ENCODE measurements at regions not wholly inside any gene's neighbourhood (a gene's known extent, or its start where the extent isn't known, plus 50 kb on each side); places are given as distances from the start of the nearest gene placed in this dataset.

DNA sequence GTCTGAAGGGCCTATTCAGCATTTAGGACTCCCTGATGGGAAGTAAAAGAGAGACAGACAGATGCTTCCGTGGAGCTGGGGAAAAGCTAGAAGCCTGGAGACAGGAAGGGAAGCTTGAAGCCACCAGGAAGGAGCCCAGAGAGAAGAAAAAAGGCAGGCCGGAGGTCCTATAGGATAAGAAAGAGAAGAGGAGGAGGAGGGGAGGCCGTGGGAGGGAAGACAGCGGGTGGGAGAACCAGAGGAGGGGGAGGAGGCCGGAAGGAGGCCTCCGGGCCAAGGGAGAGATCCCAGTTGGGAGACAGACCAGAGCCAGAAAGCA, 107.1 kb upstream of the PKDCC start:
- Histone ChIP-seq H3K9ac (ENCODE audit: control insufficient read depth, insufficient read depth, low read length) (no peak overlapping the region), H2AFZ (ENCODE audit: control insufficient read depth, low read depth, low read length) (no peak overlapping the region), H3K4me3 (no peak overlapping the region), H3K4me2 (ENCODE audit: control insufficient read depth, insufficient read depth) (no peak overlapping the region), H3K79me2 (ENCODE audit: control insufficient read depth, insufficient read depth, low read length) (no peaks in the 10 kb centered on the region), H4K20me1 (ENCODE audit: control insufficient read depth, insufficient read depth) (no peaks in the 10 kb centered on the region), H3K27me3 (replicated peaks in 1 of 2; ENCODE audit: control insufficient read depth in 2 of 2, insufficient read depth in 2 of 2, low read length in 1 of 2) (0 out of 4 replicates have a peak, but pooled peaks cover 0 to 1% of the 10 kb centered on the region in 2 experiments), H3K9me3 (replicated peaks; ENCODE audit: control insufficient read depth, insufficient read depth, low read length) (no peaks in the 10 kb centered on the region; the same call in 2 of the 3 replicates), H3K36me3 (ENCODE audit: control insufficient read depth in 2 of 2, insufficient read depth in 2 of 2, low read length in 1 of 2) (no peaks in the 10 kb centered on the region), H3K4me1 (ENCODE audit: control insufficient read depth, insufficient read depth, low read length) (no peaks in the 10 kb centered on the region), H3K27ac (ENCODE audit: control insufficient read depth, insufficient read depth) (no peak overlapping the region)
- DNase-seq (ENCODE audit: low read depth, low spot score) (no peak), FAIRE-seq (no peak), ATAC-seq (no peak)
- ChIA-PET POLR2A (no interaction called here), SMC1A (ENCODE audit: uncharacterized antibody, unreplicated experiment) (no interaction called here), CTCF (no interaction called here), RAD21 (ENCODE audit: unreplicated experiment) (no interaction called here)
- no TSS peak for BruUV-seq (replicated peaks)
- intact Hi-C loops (cut with micrococcal nuclease; ENCODE audit: unreplicated experiment) (no loop called here), in situ Hi-C loops (cut with MboI) (no loop called here)
- 29% methylated on average over 5 of the region's 6 CpGs for WGBS (ENCODE audit: insufficient coverage, insufficient replicate concordance, low lambda C conversion rate, missing lambda C conversion rate)
- TF ChIP-seq ZZZ3 (IDR thresholded peaks at IDR 0.05; ENCODE audit: control insufficient read depth, insufficient read length, low read depth) (no peak), CBX3 (IDR thresholded peaks at IDR 0.05; ENCODE audit: borderline replicate concordance, low read depth) (no peak), FOXM1 (IDR thresholded peaks at IDR 0.05; ENCODE audit: low read depth, low read length) (no peak), ZNF217 (IDR thresholded peaks at IDR 0.05) (no peak), HDAC6 (IDR thresholded peaks at IDR 0.05; ENCODE audit: unreplicated experiment) (no peak), NR2C1 (IDR thresholded peaks at IDR 0.05) (no peak), TAF1 (IDR thresholded peaks at IDR 0.05; ENCODE audit: borderline replicate concordance, low read depth, low read length) (no peak), MTA3 (IDR thresholded peaks at IDR 0.05; ENCODE audit: borderline replicate concordance, low read length) (no peak), EP300 (IDR thresholded peaks at IDR 0.05; ENCODE audit: borderline replicate concordance in 1 of 2, control insufficient read depth in 1 of 2, low read depth in 2 of 2, low read length in 2 of 2) (no peak), JUNB (IDR thresholded peaks at IDR 0.05) (no peak), BACH1 (IDR thresholded peaks at IDR 0.05; ENCODE audit: borderline replicate concordance) (no peak), PAX8 (IDR thresholded peaks at IDR 0.05) (no peak), NFIC (IDR thresholded peaks at IDR 0.05; ENCODE audit: low read depth, low read length) (no peak), SREBF2 (IDR thresholded peaks at IDR 0.05; ENCODE audit: low read length) (no peak)
- TF ChIP-seq, protein P1, sequence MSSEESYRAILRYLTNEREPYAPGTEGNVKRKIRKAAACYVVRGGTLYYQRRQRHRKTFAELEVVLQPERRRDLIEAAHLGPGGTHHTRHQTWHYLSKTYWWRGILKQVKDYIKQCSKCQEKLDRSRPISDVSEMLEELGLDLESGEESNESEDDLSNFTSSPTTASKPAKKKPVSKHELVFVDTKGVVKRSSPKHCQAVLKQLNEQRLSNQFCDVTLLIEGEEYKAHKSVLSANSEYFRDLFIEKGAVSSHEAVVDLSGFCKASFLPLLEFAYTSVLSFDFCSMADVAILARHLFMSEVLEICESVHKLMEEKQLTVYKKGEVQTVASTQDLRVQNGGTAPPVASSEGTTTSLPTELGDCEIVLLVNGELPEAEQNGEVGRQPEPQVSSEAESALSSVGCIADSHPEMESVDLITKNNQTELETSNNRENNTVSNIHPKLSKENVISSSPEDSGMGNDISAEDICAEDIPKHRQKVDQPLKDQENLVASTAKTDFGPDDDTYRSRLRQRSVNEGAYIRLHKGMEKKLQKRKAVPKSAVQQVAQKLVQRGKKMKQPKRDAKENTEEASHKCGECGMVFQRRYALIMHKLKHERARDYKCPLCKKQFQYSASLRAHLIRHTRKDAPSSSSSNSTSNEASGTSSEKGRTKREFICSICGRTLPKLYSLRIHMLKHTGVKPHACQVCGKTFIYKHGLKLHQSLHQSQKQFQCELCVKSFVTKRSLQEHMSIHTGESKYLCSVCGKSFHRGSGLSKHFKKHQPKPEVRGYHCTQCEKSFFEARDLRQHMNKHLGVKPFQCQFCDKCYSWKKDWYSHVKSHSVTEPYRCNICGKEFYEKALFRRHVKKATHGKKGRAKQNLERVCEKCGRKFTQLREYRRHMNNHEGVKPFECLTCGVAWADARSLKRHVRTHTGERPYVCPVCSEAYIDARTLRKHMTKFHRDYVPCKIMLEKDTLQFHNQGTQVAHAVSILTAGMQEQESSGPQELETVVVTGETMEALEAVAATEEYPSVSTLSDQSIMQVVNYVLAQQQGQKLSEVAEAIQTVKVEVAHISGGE (CRISPR knock-in tag; IDR thresholded peaks at IDR 0.05): no peak
- TF ChIP-seq, protein P2, sequence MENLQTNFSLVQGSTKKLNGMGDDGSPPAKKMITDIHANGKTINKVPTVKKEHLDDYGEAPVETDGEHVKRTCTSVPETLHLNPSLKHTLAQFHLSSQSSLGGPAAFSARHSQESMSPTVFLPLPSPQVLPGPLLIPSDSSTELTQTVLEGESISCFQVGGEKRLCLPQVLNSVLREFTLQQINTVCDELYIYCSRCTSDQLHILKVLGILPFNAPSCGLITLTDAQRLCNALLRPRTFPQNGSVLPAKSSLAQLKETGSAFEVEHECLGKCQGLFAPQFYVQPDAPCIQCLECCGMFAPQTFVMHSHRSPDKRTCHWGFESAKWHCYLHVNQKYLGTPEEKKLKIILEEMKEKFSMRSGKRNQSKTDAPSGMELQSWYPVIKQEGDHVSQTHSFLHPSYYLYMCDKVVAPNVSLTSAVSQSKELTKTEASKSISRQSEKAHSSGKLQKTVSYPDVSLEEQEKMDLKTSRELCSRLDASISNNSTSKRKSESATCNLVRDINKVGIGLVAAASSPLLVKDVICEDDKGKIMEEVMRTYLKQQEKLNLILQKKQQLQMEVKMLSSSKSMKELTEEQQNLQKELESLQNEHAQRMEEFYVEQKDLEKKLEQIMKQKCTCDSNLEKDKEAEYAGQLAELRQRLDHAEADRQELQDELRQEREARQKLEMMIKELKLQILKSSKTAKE (IDR thresholded peaks at IDR 0.05; ENCODE audit: low read depth, poor library complexity, severe bottlenecking): no peak
- TF ChIP-seq, protein P3, sequence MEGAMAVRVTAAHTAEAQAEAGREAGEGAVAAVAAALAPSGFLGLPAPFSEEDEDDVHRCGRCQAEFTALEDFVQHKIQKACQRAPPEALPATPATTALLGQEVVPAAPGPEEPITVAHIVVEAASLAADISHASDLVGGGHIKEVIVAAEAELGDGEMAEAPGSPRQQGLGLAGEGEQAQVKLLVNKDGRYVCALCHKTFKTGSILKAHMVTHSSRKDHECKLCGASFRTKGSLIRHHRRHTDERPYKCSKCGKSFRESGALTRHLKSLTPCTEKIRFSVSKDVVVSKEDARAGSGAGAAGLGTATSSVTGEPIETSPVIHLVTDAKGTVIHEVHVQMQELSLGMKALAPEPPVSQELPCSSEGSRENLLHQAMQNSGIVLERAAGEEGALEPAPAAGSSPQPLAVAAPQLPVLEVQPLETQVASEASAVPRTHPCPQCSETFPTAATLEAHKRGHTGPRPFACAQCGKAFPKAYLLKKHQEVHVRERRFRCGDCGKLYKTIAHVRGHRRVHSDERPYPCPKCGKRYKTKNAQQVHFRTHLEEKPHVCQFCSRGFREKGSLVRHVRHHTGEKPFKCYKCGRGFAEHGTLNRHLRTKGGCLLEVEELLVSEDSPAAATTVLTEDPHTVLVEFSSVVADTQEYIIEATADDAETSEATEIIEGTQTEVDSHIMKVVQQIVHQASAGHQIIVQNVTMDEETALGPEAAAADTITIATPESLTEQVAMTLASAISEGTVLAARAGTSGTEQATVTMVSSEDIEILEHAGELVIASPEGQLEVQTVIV (IDR thresholded peaks at IDR 0.05; ENCODE audit: borderline replicate concordance, partially characterized antibody): no peak
- TF ChIP-seq, protein P4, sequence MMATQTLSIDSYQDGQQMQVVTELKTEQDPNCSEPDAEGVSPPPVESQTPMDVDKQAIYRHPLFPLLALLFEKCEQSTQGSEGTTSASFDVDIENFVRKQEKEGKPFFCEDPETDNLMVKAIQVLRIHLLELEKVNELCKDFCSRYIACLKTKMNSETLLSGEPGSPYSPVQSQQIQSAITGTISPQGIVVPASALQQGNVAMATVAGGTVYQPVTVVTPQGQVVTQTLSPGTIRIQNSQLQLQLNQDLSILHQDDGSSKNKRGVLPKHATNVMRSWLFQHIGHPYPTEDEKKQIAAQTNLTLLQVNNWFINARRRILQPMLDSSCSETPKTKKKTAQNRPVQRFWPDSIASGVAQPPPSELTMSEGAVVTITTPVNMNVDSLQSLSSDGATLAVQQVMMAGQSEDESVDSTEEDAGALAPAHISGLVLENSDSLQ (IDR thresholded peaks at IDR 0.05): no peak

All from GM12878 (cell line).